SW 1271 (cell line): ENCODE measurements at regions not wholly inside any gene's neighbourhood (a gene's known extent, or its start where the extent isn't known, plus 50 kb on each side); places are given as distances from the start of the nearest gene placed in this dataset.
"Not testable (repeated sequence)": the region's sequence is repeated elsewhere in the genome, so short reads cannot be mapped to it uniquely, and the experiment has no call there.

Source experiments
- DNase-seq, 2 experiments: peaks; one replicate each; lab custom pipeline; 2025; lab: John Stamatoyannopoulos, UW

- DNase-seq: no peak
Measured at GRCh38 chr6:3619201-3619600, 132.3 kb downstream of the PXDC1 start.

- DNase-seq: no peak
Measured at GRCh38 chr6:3618642-3619041, 132.9 kb downstream of the PXDC1 start.

GRCh38 chr6:3617681-3618311 lies 133.7 kb downstream of the PXDC1 start:
- DNase-seq: no peak

- DNase-seq: no peak
Measured at GRCh38 chr6:3617192-3617631, 134.3 kb downstream of the PXDC1 start.

- no peak for DNase-seq
Measured at GRCh38 chr6:3616565-3617176, 134.8 kb downstream of the PXDC1 start.

- peak in 1 of 2 experiments; percentile 23 for DNase-seq
Measured at GRCh38 chr6:3615391-3616380, 135.8 kb downstream of the PXDC1 start.

GRCh38 chr6:3614918-3615317 lies 136.6 kb downstream of the PXDC1 start:
- DNase-seq: no peak

GRCh38 chr6:3613565-3613964 lies 137.9 kb downstream of the PXDC1 start:
- not testable (repeated sequence) for DNase-seq

- DNase-seq: peak; percentile 87 to 98
Measured at GRCh38 chr6:3612341-3613041, 139.0 kb downstream of the PXDC1 start.

DNA sequence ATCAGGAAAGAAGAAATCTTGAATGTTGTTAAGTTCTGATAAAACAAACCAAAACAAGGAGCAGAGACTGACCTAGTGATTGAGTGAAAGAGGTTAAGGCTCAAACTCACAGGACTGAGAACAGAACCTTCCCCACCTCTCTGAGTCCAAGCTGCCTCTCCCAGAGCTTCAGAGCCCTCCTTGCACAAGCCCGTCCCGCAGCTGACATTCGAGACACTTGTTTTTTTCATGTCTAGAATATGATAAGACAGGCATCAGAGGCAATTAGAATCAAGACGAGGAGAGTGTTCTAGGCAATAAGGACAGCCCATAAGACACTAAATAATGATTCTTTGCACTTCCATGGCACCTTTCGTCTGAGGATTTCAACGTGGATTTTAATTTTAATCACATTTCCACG lies 140.6 kb downstream of the PXDC1 start:
- no peak for DNase-seq

- DNase-seq: no peak
Measured at GRCh38 chr6:3610206-3610605, 141.3 kb downstream of the PXDC1 start.

DNA sequence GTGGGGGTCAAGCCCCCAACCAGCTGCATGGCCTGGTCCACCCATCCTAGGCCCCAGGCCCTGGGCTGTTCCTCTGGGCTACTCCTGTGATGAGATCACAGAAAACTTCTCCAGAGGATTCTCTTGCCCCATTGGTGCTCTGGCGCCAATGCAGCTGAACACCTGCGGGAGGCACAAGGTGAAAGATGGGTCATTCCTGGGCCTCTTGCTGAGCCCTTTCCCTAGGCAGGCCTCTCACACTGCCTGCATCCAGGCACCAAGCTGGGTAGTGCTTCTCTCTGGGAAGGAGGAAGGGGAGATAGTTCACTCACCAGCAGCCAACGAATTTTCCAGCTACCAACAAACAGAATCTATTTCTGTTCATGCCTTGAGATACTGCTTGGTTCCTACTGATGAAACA lies 142.1 kb downstream of the PXDC1 start:
- DNase-seq: no peak

GRCh38 chr6:3608159-3608558 lies 143.4 kb downstream of the PXDC1 start:
- DNase-seq: no peak

- DNase-seq: no peak
Measured at GRCh38 chr6:3607599-3607998, 143.9 kb downstream of the PXDC1 start.

- DNase-seq: no peak
Measured at GRCh38 chr6:3607171-3607570, 144.3 kb downstream of the PXDC1 start.

DNA sequence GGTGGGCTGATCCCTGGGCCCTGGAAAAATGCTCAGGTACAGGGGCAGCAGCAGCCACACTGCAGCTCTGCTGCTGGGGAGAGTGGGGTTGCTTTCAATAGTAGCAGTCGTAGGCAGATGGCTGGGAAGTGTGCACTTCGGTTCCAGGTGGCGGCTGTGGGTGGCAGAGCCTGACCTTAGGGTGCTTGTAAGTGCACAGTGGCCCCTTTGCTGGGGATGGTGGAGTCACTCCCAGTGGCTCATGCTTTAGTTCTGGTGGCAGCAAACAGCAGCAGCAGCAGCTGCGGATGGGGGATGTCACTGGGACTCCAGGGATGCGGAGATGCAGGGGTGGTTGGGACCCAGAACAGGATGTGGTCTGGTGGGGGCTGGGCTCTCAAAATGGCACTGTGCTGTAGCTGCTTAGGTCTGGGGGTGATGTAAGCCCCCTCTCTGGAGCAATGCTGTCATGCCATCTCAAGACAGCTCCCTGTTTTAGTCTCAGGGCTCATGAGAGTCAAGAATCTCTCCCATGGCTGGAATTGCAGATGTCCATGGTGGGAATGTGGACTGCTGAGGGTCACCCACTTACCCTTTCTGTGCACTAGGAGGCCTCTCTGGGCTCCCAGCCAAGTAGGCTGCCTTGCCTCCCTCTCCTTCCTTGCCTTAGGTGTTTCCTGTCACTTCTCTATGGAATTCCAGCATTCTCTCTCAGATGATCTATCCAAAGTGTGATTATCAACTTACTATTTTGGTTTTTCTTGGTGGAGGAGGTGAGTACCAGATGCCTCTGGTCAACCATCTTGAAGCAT lies 146.7 kb upstream of the SLC22A23 start:
- DNase-seq: no peak

GRCh38 chr6:3601570-3601969 lies 144.7 kb upstream of the SLC22A23 start:
- no peak for DNase-seq

DNA sequence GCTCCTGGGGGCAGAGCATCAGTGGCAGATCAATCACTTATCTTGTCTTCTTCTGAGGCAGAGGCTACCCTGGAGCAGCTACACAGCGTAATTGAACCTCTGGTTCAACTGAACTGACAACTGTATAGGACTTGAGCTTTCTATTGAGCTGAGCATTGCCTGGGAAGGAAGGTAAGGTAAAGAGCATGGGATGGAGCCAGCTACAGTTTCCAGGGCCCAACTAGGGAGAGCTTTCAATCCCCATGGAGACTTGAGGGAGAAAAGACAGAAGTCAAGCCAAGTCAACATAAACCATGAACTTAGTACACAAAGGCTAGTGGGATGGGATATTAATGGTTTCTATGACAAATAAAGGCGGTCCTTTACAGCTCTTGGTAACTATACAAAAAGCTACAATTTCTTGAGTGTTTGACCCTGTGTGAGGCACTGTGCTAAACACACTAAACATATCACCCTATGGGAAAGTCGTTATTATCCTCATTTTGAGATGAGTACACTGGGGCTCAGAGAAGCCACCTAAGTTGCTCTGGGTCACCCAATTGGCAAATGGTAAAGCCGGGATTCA lies 140.7 kb upstream of the SLC22A23 start:
- no peak for DNase-seq

- no peak for DNase-seq
Measured at GRCh38 chr6:3596766-3597165, 139.9 kb upstream of the SLC22A23 start.

DNA sequence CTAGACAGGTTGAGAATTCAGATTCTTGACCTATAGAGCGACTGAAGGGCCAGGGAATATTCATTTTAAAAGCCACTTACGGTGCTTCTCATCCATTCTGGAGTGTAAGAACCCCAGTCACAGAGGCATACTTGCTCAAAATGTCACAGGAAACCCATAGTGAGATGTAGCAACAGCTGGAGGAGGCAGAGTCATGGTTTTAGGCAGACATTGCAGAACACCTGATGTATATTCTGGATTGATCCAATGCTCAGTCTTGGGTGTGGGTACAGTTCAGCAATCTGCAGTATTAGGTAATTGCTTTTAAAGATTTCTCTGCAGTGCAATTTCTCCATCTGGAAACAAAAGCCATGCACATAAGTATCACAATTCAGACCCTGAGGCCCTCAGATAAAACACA lies 137.4 kb upstream of the SLC22A23 start:
- no peak for DNase-seq

DNA sequence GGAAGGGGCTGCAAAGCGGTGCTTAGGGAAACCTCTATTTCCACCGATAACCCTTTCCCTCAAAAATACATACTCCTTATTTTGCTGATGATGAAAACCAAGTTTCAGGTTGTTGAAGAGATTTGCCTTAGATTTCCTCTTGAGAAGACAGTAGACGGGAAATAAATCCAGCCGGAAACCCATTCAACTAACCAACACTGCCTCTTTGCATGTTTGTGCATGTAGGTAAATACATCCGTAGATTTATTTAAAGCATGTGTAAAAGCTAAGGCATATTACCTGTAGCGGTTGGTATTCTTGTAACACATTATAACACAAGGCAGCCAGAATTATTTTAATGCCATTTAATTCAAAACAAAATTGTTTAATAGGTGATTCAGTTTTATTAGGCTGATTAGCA lies 136.3 kb upstream of the SLC22A23 start:
- DNase-seq: no peak
